Muscle of arm (tissue), 1 donor: ENCODE measurements at regions not wholly inside any gene's neighbourhood (a gene's known extent, or its start where the extent isn't known, plus 50 kb on each side); places are given as distances from the start of the nearest gene placed in this dataset.

Experiments
- DNase-seq: peaks from one replicate; pipeline ENCODE4 v3.0.0-alpha.2; 2013

- no peak for DNase-seq
Measured at GRCh38 chr5:17167171-17167891, 50.1 kb upstream of the BASP1 start.
